Bronchial epithelial cell (primary cell): ENCODE measurements at regions not wholly inside any gene's neighbourhood (a gene's known extent, or its start where the extent isn't known, plus 50 kb on each side); places are given as distances from the start of the nearest gene placed in this dataset.

ENCODE experiments used
- DNase-seq: peaks from one replicate; pipeline ENCODE4 v3.0.0-alpha.2; 2010; ENCODE audit warnings: low read depth
- FAIRE-seq: peaks from 2 replicates; lab custom pipeline; 2011; peaks lifted over from hg19 to GRCh38; lab: Jason Lieb, UNC
- H3K27me3 ChIP-seq: 2 replicates; pipeline ENCODE4 v1.5.1; 2011; ENCODE audit warnings: low read length; ENCODE audit not compliant: control insufficient read depth, insufficient read depth
- H3K36me3 ChIP-seq: 2 replicates; pipeline ENCODE4 v1.5.1; 2011; ENCODE audit warnings: low read length; ENCODE audit not compliant: control insufficient read depth, insufficient read depth
- H3K4me3 ChIP-seq: 2 replicates; pipeline ENCODE4 v1.5.1; 2011; ENCODE audit warnings: mild to moderate bottlenecking, low read depth, low read length, control low read depth
- TF ChIP-seq, protein P1 (sequence below): IDR thresholded peaks from 2 replicates; pipeline ENCODE4 v1.5.1; 2011; ENCODE audit warnings: mild to moderate bottlenecking, moderate library complexity, low read length, control low read depth, inconsistent platforms; ENCODE audit not compliant: insufficient read depth, severe bottlenecking

- Histone ChIP-seq H3K36me3 (no peaks in the 10 kb centered on the region), H3K27me3 (no peaks in the 10 kb centered on the region), H3K4me3 (no peak overlapping the region)
- TF ChIP-seq, protein P1, sequence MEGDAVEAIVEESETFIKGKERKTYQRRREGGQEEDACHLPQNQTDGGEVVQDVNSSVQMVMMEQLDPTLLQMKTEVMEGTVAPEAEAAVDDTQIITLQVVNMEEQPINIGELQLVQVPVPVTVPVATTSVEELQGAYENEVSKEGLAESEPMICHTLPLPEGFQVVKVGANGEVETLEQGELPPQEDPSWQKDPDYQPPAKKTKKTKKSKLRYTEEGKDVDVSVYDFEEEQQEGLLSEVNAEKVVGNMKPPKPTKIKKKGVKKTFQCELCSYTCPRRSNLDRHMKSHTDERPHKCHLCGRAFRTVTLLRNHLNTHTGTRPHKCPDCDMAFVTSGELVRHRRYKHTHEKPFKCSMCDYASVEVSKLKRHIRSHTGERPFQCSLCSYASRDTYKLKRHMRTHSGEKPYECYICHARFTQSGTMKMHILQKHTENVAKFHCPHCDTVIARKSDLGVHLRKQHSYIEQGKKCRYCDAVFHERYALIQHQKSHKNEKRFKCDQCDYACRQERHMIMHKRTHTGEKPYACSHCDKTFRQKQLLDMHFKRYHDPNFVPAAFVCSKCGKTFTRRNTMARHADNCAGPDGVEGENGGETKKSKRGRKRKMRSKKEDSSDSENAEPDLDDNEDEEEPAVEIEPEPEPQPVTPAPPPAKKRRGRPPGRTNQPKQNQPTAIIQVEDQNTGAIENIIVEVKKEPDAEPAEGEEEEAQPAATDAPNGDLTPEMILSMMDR = no peak
- DNase-seq = peak; percentile 29
- FAIRE-seq = no peak
Observed at GRCh38 chr6:74585753-74586152, 620.1 kb downstream of the COL12A1 start.

DNA sequence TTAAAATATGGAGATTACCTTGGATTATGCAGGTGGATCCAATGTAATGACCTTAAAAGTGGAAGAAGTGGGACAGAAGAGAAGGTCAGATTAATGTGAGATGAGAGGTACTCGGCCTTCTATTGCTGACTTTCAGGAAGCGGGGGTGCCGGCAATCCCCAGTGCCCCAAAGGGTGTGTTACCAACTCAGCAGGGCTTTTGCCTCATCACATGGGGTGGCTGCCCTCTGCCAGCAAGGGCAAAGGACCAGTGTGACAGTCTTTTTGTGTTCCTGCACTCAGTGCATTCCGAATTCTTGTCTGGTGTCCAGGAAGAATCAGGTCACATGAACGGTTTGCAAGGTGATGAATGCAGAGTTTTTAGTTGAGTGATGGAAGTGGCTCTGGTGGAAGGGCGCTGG, 624.2 kb downstream of the COL12A1 start:
- H3K27me3 ChIP-seq = no peaks in the 10 kb centered on the region
- no peak overlapping the region for H3K4me3 ChIP-seq
- TF ChIP-seq, protein P1 = no peak
- FAIRE-seq (peak; percentile 66), DNase-seq (no peak)
- H3K36me3 ChIP-seq = no peaks in the 10 kb centered on the region

- Histone ChIP-seq H3K36me3 (no peaks in the 10 kb centered on the region), H3K27me3 (no peaks in the 10 kb centered on the region), H3K4me3 (no peak overlapping the region)
- FAIRE-seq = no peak
- DNase-seq = no peak
- TF ChIP-seq, protein P1 = no peak
Observed at GRCh38 chr6:74579794-74580193, 626.1 kb downstream of the COL12A1 start.

GRCh38 chr6:74579047-74579446, 626.8 kb downstream of the COL12A1 start:
- FAIRE-seq (no peak), DNase-seq (no peak)
- H3K36me3 ChIP-seq = no peaks in the 10 kb centered on the region
- TF ChIP-seq, protein P1 = no peak
- H3K27me3 ChIP-seq = no peaks in the 10 kb centered on the region
- H3K4me3 ChIP-seq = no peak overlapping the region

- TF ChIP-seq, protein P1 = no peak
- DNase-seq (peak; percentile 2), FAIRE-seq (no peak)
- no peaks in the 10 kb centered on the region for H3K36me3 ChIP-seq
- H3K27me3 ChIP-seq = no peaks in the 10 kb centered on the region
- no peak overlapping the region for H3K4me3 ChIP-seq
Observed at GRCh38 chr6:74578339-74578738, 627.5 kb downstream of the COL12A1 start.

GRCh38 chr6:74577619-74578018, 628.2 kb downstream of the COL12A1 start:
- FAIRE-seq = no peak
- H3K27me3 ChIP-seq = no peaks in the 10 kb centered on the region
- no peak for DNase-seq
- TF ChIP-seq, protein P1 = no peak
- no peak overlapping the region for H3K4me3 ChIP-seq
- no peaks in the 10 kb centered on the region for H3K36me3 ChIP-seq
